Hepatocyte (in vitro differentiated cells): ENCODE measurements at regions not wholly inside any gene's neighbourhood (a gene's known extent, or its start where the extent isn't known, plus 50 kb on each side); places are given as distances from the start of the nearest gene placed in this dataset.

ENCODE experiments used
- DNase-seq: peaks from one replicate; pipeline ENCODE4 v3.0.0-alpha.2; 2016; ENCODE audit warnings: low spot score
- H2AFZ ChIP-seq: fragments of 200-600 bp; sonication (generic); 2 replicates; pipeline ENCODE4 v1.6.0; 2016; ENCODE audit warnings: antibody characterized with exemption, mild to moderate bottlenecking
- H3K27ac ChIP-seq: fragments of 200-600 bp; sonication (generic); 2 replicates; pipeline ENCODE4 v1.5.1; 2016; ENCODE audit warnings: mild to moderate bottlenecking
- H3K27me3 ChIP-seq: fragments of 200-600 bp; sonication (generic); 2 replicates; pipeline ENCODE4 v1.6.1; 2016
- H3K36me3 ChIP-seq: fragments of 200-600 bp; sonication (generic); replicated peaks from 2 replicates; pipeline ENCODE4 v1.5.1; 2016; ENCODE audit warnings: low read depth; ENCODE audit not compliant: insufficient read depth
- H3K4me1 ChIP-seq: fragments of 200-600 bp; sonication (generic); 2 replicates; pipeline ENCODE4 v1.5.1; 2016; ENCODE audit warnings: mild to moderate bottlenecking, moderate library complexity; ENCODE audit not compliant: insufficient read depth
- H3K4me2 ChIP-seq: fragments of 200-600 bp; sonication (generic); 2 replicates; pipeline ENCODE4 v1.6.0; 2016
- H3K4me3 ChIP-seq: fragments of 200-600 bp; sonication (generic); 2 replicates; pipeline ENCODE4 v1.5.1; 2016; ENCODE audit warnings: mild to moderate bottlenecking
- H3K79me2 ChIP-seq: fragments of 200-600 bp; sonication (generic); 2 replicates; pipeline ENCODE4 v1.6.0; 2017; ENCODE audit warnings: mild to moderate bottlenecking
- H3K9me2 ChIP-seq: fragments of 200-600 bp; sonication (generic); replicated peaks from 2 replicates; pipeline ENCODE4 v1.6.0; 2017; ENCODE audit warnings: mild to moderate bottlenecking; ENCODE audit not compliant: insufficient read depth
- H3K9me3 ChIP-seq: fragments of 200-600 bp; sonication (generic); 2 replicates; pipeline ENCODE4 v1.5.1; 2016; ENCODE audit warnings: low read depth, mild to moderate bottlenecking
- H4K20me1 ChIP-seq: fragments of 200-600 bp; sonication (generic); 2 replicates; pipeline ENCODE4 v1.6.0; 2016; ENCODE audit warnings: mild to moderate bottlenecking; ENCODE audit not compliant: insufficient read depth, poor library complexity, severe bottlenecking
- CTCF ChIP-seq: fragments of 200-600 bp; sonication (generic); IDR thresholded peaks from 2 replicates; pipeline ENCODE4 v1.5.1; 2016; ENCODE audit warnings: antibody characterized with exemption, mild to moderate bottlenecking; ENCODE audit not compliant: poor library complexity
- EZH2 ChIP-seq: fragments of 200-600 bp; sonication (generic); IDR thresholded peaks from 2 replicates; pipeline ENCODE4 v1.6.1; 2016; ENCODE audit warnings: antibody characterized with exemption, mild to moderate bottlenecking, borderline replicate concordance
- EZH2phosphoT487 ChIP-seq: fragments of 200-600 bp; sonication (generic); IDR thresholded peaks from one replicate; pipeline ENCODE4 v1.6.1; 2018; ENCODE audit warnings: antibody characterized with exemption, mild to moderate bottlenecking, low read depth, moderate library complexity; ENCODE audit not compliant: unreplicated experiment, severe bottlenecking
- WGBS: methylation state at CpG from one replicate; pipeline ENCODE4 v1.1.6; 2016; ENCODE audit warnings: low lambda C conversion rate; ENCODE audit errors: missing lambda C conversion rate; 5-methylcytosine and 5-hydroxymethylcytosine counted together

- Histone ChIP-seq H3K79me2 (no peaks in the 10 kb centered on the region), H3K27me3 (no peaks in the 10 kb centered on the region), H3K36me3 (no peaks in the 10 kb centered on the region), H3K4me1 (no peaks in the 10 kb centered on the region), H3K9me2 (no peaks in the 10 kb centered on the region), H3K9me3 (no peaks in the 10 kb centered on the region), H3K27ac (no peak overlapping the region), H4K20me1 (no peaks in the 10 kb centered on the region), H3K4me3 (no peak overlapping the region), H2AFZ (no peak overlapping the region), H3K4me2 (no peak overlapping the region)
- TF ChIP-seq EZH2 (no peak), CTCF (no peak), EZH2phosphoT487 (no peak)
- DNase-seq, result no peak
These were observed 78.2 kb upstream of the TLL1 start for GRCh38 chr4:165794834-165795233.

GRCh38 chr4:165799384-165799815 lies 73.6 kb upstream of the TLL1 start:
- Histone ChIP-seq H3K27me3 (no peaks in the 10 kb centered on the region), H3K4me3 (no peak overlapping the region), H3K79me2 (no peaks in the 10 kb centered on the region), H3K9me3 (no peaks in the 10 kb centered on the region), H3K36me3 (no peaks in the 10 kb centered on the region), H2AFZ (no peak overlapping the region), H3K9me2 (no peaks in the 10 kb centered on the region), H3K4me2 (no peak overlapping the region), H4K20me1 (no peaks in the 10 kb centered on the region), H3K4me1 (no peaks in the 10 kb centered on the region), H3K27ac (no peak overlapping the region)
- 98% methylated on average over 28 of the region's 28 CpGs for WGBS
- TF ChIP-seq EZH2, result no peak
- TF ChIP-seq CTCF, result no peak
- TF ChIP-seq EZH2phosphoT487, result no peak
- no peak for DNase-seq

- Histone ChIP-seq H2AFZ (no peak overlapping the region), H3K9me2 (no peaks in the 10 kb centered on the region), H3K4me1 (no peaks in the 10 kb centered on the region), H3K79me2 (no peaks in the 10 kb centered on the region), H3K27ac (no peak overlapping the region), H3K36me3 (no peaks in the 10 kb centered on the region), H3K9me3 (no peaks in the 10 kb centered on the region), H3K27me3 (no peaks in the 10 kb centered on the region), H3K4me2 (no peak overlapping the region), H3K4me3 (no peak overlapping the region), H4K20me1 (no peaks in the 10 kb centered on the region)
- 89% methylated on average over 2 of the region's 2 CpGs for WGBS
- TF ChIP-seq CTCF (no peak), EZH2phosphoT487 (no peak), EZH2 (no peak)
- DNase-seq, result no peak
These were observed 70.6 kb upstream of the TLL1 start for GRCh38 chr4:165802452-165802851.

GRCh38 chr4:165803005-165803404 lies 70.0 kb upstream of the TLL1 start:
- Histone ChIP-seq H3K4me1 (no peaks in the 10 kb centered on the region), H3K36me3 (no peaks in the 10 kb centered on the region), H3K27me3 (no peaks in the 10 kb centered on the region), H3K27ac (no peak overlapping the region), H3K9me2 (no peaks in the 10 kb centered on the region), H4K20me1 (no peaks in the 10 kb centered on the region), H3K4me3 (no peak overlapping the region), H2AFZ (no peak overlapping the region), H3K4me2 (no peak overlapping the region), H3K79me2 (no peaks in the 10 kb centered on the region), H3K9me3 (no peaks in the 10 kb centered on the region)
- TF ChIP-seq EZH2 (no peak), EZH2phosphoT487 (no peak), CTCF (no peak)
- no peak for DNase-seq
